Natural killer cell (primary cell): ENCODE measurements at regions not wholly inside any gene's neighbourhood (a gene's known extent, or its start where the extent isn't known, plus 50 kb on each side); places are given as distances from the start of the nearest gene placed in this dataset.
"Not testable (repeated sequence)": the region's sequence is repeated elsewhere in the genome, so short reads cannot be mapped to it uniquely, and the experiment has no call there.

Experiments used
- ATAC-seq, 3 donors: fragments of 150-1000 bp in 2 of 3; fragments of 200-7000 bp in 1 of 3; cut with Tn5 transposase; 1 replicate in 1 of 3; 2 replicates in 2 of 3; pipeline ENCODE4 v1.10.0; 2021; ENCODE audit warnings: mild to moderate bottlenecking in 2 of 3, moderate library complexity in 2 of 3
- DNase-seq, 2 donors: peaks; one replicate each; pipeline versions ENCODE4 v3.0.0 to v3.0.0-alpha.2; 2013 to 2021; ENCODE audit warnings: mixed read lengths in 1 of 2
- H3K27ac ChIP-seq: one replicate; pipeline ENCODE4 v1.5.1; 2013; ENCODE audit warnings: mild to moderate bottlenecking, low read length
- H3K27me3 ChIP-seq: one replicate; pipeline ENCODE4 v1.6.1; 2013; ENCODE audit warnings: low read length; ENCODE audit not compliant: control insufficient read depth, insufficient read depth
- H3K36me3 ChIP-seq: one replicate; pipeline ENCODE4 v1.6.1; 2013; ENCODE audit warnings: low read length; ENCODE audit not compliant: control insufficient read depth, insufficient read depth
- H3K4me1 ChIP-seq: one replicate; pipeline ENCODE4 v1.6.1; 2013; ENCODE audit warnings: low read length; ENCODE audit not compliant: control insufficient read depth, insufficient read depth
- H3K4me3 ChIP-seq: one replicate; pipeline ENCODE4 v1.5.1; 2013; ENCODE audit warnings: low read length
- H3K9me3 ChIP-seq: one replicate; pipeline ENCODE4 v1.6.1; 2013; ENCODE audit warnings: low read length; ENCODE audit not compliant: control insufficient read depth, insufficient read depth
- H3K27ac Mint-ChIP-seq, 2 donors: one replicate each; pipeline ENCODE4 v1.8.0; 2022; ENCODE audit warnings: mild to moderate bottlenecking in 2 of 2, mixed read lengths in 2 of 2, moderate library complexity in 1 of 2
- H3K27me3 Mint-ChIP-seq, 2 donors: one replicate each; pipeline ENCODE4 v1.8.0; 2022; ENCODE audit warnings: low read depth in 2 of 2, mixed read lengths in 2 of 2
- H3K36me3 Mint-ChIP-seq: one replicate; pipeline ENCODE4 v1.8.0; 2022; ENCODE audit warnings: mixed read lengths
- H3K4me1 Mint-ChIP-seq, 2 donors: one replicate each; pipeline ENCODE4 v1.8.0; 2022; ENCODE audit warnings: mixed read lengths in 2 of 2
- H3K4me3 Mint-ChIP-seq: one replicate; pipeline ENCODE4 v1.8.0; 2022; ENCODE audit warnings: mild to moderate bottlenecking, moderate library complexity, mixed read lengths
- H3K9me3 Mint-ChIP-seq, 2 donors: one replicate each; pipeline ENCODE4 v1.8.0; 2022; ENCODE audit warnings: mixed read lengths in 2 of 2
- CTCF ChIP-seq: fragments of 200-600 bp; IDR thresholded peaks from one replicate; pipeline ENCODE4 v1.8.0; 2022; ENCODE audit warnings: antibody characterized with exemption
- WGBS: methylation state at CpG from one replicate; pipeline ENCODE4 v1.1.7; 2013; ENCODE audit warnings: missing lambda C conversion rate; ENCODE audit not compliant: insufficient coverage; 5-methylcytosine and 5-hydroxymethylcytosine counted together
- intact Hi-C: fragments of 100-400 bp; cut with micrococcal nuclease; formaldehyde crosslinking; loops from one replicate; pipeline ENCODE4 v1.14.2; 2022

- WGBS, result 40% methylated on average over 6 of the region's 7 CpGs
- Mint-ChIP-seq H3K27me3 (peaks cover 5 to 7% of the 10 kb centered on the region in 2 donors), H3K4me1 (peaks cover 6 to 11% of the 10 kb centered on the region in 2 donors), H3K4me3 (no peak overlapping the region), H3K27ac (no peak overlapping the region), H3K36me3 (no peaks in the 10 kb centered on the region), H3K9me3 (no peaks in the 10 kb centered on the region)
- Histone ChIP-seq H3K9me3 (no peaks in the 10 kb centered on the region), H3K27ac (no peak overlapping the region), H3K4me1 (peaks cover 5% of the 10 kb centered on the region), H3K36me3 (no peaks in the 10 kb centered on the region), H3K27me3 (no peaks in the 10 kb centered on the region), H3K4me3 (no peak overlapping the region)
- intact Hi-C loops, result no loop called here
- DNase-seq (no peak), ATAC-seq (no peak)
- TF ChIP-seq CTCF, result no peak
Observed at GRCh38 chr3:18086078-18086477, 339.1 kb downstream of the SATB1 start.

GRCh38 chr3:18085429-18085828 is 339.7 kb downstream of the SATB1 start:
- ATAC-seq (no peak), DNase-seq (no peak)
- no peaks in the 10 kb centered on the region for H3K9me3 Mint-ChIP-seq
- H3K27ac Mint-ChIP-seq, result no peak overlapping the region
- Histone ChIP-seq H3K36me3 (no peaks in the 10 kb centered on the region), H3K4me3 (no peak overlapping the region), H3K27me3 (no peaks in the 10 kb centered on the region), H3K27ac (no peak overlapping the region), H3K4me1 (peaks cover 5% of the 10 kb centered on the region), H3K9me3 (no peaks in the 10 kb centered on the region)
- H3K27me3 Mint-ChIP-seq, result peaks cover 5 to 7% of the 10 kb centered on the region in 2 donors
- no peaks in the 10 kb centered on the region for H3K36me3 Mint-ChIP-seq
- intact Hi-C loops, result no loop called here
- 74% methylated on average over 4 of the region's 4 CpGs for WGBS
- no peak for TF ChIP-seq CTCF
- no peak overlapping the region for H3K4me3 Mint-ChIP-seq
- peaks cover 6 to 11% of the 10 kb centered on the region in 2 donors for H3K4me1 Mint-ChIP-seq

GRCh38 chr3:18083273-18083590 is 340.8 kb upstream of the TBC1D5 start:
- 71% methylated on average over 1 of the region's 1 CpG for WGBS
- not testable (repeated sequence) for H3K27me3 ChIP-seq

GRCh38 chr3:18082551-18083272 is 340.3 kb upstream of the TBC1D5 start:
- H3K4me3 Mint-ChIP-seq, result no peak overlapping the region
- intact Hi-C loops, result no loop called here
- peaks cover under 1% of the 10 kb centered on the region for H3K4me1 ChIP-seq
- ATAC-seq (no peak), DNase-seq (no peak)
- H3K9me3 Mint-ChIP-seq, result no peaks in the 10 kb centered on the region
- no peaks in the 10 kb centered on the region for H3K36me3 Mint-ChIP-seq
- WGBS, result 94% methylated on average over 2 of the region's 3 CpGs
- no peak overlapping the region for H3K27ac Mint-ChIP-seq
- no peak for TF ChIP-seq CTCF
- no peaks in the 10 kb centered on the region for H3K36me3 ChIP-seq
- H3K27me3 ChIP-seq, result no peaks in the 10 kb centered on the region
- no peaks in the 10 kb centered on the region for H3K9me3 ChIP-seq
- peaks cover 5 to 7% of the 10 kb centered on the region in 2 donors for H3K27me3 Mint-ChIP-seq
- no peak overlapping the region for H3K4me3 ChIP-seq
- H3K4me1 Mint-ChIP-seq, result peaks cover 2% of the 10 kb centered on the region in 2 donors
- H3K27ac ChIP-seq, result no peak overlapping the region

More at GRCh38 chr3:18083273-18083590, 340.8 kb upstream of the TBC1D5 start:
- H3K4me3 ChIP-seq, H3K9me3 ChIP-seq, H3K36me3 ChIP-seq, H3K27ac ChIP-seq, H3K36me3 Mint-ChIP-seq, H3K27me3 Mint-ChIP-seq, H3K27ac Mint-ChIP-seq, ATAC-seq, H3K4me3 Mint-ChIP-seq, H3K4me1 Mint-ChIP-seq, H3K4me1 ChIP-seq, intact Hi-C loops, H3K9me3 Mint-ChIP-seq, DNase-seq: not testable (repeated sequence)
